IPS DF 4.7 (cell line): ENCODE measurements at regions not wholly inside any gene's neighbourhood (a gene's known extent, or its start where the extent isn't known, plus 50 kb on each side); places are given as distances from the start of the nearest gene placed in this dataset.
"Not testable (repeated sequence)": the region's sequence is repeated elsewhere in the genome, so short reads cannot be mapped to it uniquely, and the experiment has no call there.

ENCODE experiments used
- DNase-seq: peaks from one replicate; pipeline ENCODE4 v3.0.0-alpha.2; 2013; ENCODE audit warnings: low spot score; ENCODE audit errors: extremely low read depth

DNA sequence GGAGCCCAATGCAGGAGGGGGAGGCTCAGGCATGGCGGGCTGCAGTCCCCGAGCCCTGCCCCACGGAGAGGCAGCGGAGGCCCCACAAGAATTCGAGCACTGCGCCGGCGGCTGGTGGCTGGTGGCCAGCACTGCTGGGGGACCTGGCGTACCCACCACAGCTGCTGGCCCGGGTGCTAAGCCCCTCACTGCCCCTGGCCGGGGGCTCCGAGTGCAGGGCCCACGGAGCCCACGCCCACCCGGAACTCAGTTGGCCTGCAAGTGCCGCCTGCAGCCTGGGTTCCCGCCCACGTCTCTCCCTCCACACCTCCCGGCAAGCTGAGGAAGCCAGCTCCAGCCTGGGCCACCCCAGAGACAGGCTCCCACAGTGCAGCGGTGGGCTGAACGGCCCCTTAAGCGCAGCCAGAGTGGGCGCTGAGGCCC lies 780.3 kb downstream of the DTWD2 start:
- DNase-seq: no peak

DNA sequence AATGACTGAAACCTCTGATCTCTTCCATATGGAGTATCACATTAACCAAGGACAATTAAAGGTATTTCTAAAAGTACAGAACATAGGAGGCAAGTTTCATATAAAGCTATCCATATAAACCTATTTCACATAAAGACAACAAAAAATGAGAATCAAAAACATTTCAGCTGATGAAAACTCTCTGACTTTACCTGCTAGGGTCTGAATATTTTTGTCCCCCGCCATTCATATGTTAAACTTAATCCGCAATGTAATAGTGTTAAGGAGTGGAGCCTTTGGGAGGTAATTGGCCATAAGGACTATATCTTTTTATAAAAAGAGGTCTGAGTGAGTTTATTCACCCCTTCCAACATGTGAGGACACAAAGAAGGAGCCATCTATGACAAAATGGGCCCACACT lies 788.5 kb downstream of the DTWD2 start:
- DNase-seq: no peak

DNA sequence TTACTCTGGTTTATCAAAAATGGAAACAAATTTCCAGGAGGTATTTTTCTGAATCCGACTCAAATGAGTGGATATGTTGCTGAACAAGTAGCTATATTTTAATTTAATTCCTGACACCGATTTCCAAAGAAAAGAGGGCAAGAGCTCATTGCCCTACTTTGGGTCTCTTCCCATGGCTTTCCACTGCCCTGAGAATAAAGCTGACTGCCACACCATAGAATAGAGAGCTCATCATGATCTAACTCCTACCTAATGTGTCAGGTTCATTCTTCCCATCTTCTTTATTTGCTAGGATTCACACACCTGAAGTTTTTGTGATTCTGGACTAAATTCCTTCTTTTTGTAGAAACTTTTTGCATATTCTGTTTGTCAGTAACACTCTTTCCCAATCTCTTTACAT lies 792.1 kb downstream of the DTWD2 start:
- no peak for DNase-seq

DNA sequence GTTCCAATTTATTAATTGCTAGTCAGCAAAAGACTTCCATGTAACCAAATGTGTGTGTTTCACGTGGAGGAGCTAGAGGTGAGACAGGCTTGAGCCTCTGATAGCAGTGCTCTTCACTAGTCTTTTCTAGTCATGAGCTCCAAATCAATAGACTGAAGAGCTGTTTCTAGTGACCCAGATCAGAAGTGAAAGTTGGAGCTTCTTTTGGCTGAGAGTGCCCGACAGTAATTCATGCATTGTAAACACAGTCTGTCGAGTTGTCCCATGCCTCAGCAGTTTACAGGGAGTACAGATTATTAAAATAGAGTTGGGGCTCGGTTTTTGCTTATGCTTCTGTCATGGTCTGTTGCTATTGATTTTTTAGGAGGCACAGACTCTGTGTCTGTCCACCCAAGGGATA lies 793.1 kb downstream of the DTWD2 start:
- DNase-seq: no peak

DNA sequence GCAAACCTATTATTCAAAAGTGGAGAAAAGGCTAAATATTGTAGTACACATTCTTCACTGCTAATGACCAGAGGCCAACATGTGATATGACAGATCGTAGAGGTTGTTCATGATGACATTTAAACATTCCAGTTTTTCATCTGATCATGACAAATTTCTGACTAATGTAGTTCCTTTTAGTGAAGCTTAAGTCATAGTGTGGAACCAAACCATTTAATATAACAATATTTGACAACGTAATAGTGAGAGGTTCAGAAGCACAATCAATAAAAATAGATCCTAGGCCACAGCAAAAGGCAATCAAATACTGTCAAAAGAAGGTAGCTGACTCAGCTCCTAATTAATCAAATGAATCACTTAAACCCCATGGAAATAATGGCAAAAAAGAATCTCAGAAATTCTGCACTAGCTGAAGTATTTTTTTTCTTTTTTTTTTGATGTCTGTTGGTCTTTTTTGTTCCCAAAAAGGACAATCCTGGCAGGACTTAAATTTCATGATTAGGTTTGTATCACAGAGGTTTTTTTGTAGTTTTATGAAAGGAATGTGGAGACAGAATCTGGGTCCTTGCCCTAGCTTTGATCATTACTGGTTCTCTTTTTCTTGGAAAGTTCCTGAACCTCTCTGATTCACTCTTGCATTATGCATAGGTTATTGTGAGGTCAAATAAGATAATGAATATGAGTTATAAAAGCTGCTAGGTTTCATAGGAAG lies 795.0 kb downstream of the DTWD2 start:
- no peak for DNase-seq

DNA sequence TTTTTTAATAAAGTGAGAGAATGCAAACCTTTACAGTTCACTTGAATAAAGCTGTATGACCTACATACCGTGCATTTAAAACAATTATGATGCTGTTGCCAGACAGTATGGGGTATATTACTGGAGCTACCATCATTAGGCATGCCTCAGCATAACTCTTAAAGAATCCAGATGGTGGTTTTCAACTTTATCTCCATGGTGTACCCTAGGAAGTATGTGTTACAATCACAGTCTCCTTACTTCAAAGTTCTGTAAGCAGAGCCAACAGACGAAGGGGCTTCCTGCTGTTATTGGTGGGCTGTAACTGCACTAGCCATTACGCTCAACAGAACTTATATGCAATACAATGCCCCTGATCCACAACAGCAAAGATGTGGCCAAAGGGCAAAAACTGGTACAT lies 803.3 kb downstream of the DTWD2 start:
- no peak for DNase-seq

DNA sequence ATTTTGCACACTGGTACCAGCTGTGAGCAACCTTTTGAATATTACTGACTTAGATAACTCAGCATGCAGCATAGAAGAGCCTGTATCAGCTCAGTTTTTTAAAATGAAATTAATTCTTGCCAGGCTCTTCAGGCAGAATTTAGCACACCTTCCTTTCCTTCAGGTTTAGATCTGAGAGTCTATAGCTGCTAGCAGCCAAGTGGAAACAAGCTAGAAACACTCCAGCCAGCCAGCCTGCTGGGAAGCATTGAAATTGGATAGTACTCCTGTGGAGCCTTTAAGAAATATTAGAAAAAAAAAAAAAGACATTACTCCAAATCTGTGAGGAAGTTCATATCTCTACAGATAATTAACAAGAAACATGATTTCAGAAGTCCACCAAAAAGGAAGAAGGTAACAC lies 812.2 kb downstream of the DTWD2 start:
- no peak for DNase-seq

DNA sequence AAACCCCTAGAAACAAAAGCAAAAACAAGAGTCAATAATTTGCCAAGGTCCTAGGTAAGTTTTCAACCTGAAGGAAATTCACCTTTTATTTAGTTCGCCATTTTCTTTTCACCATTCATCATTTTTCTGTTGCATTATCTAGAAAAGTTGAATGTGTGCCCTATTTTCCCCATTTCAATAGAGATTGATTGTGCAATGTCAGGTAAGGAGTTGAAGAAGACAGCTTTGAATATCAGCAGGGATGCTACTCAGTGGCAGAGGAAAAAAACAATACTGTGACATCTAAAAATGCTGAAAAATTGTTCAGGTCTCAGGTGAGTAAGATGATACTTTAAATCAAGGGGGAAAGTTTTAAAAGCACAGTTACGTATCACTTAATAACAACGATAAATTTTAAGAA lies 813.7 kb downstream of the DTWD2 start:
- no peak for DNase-seq

DNA sequence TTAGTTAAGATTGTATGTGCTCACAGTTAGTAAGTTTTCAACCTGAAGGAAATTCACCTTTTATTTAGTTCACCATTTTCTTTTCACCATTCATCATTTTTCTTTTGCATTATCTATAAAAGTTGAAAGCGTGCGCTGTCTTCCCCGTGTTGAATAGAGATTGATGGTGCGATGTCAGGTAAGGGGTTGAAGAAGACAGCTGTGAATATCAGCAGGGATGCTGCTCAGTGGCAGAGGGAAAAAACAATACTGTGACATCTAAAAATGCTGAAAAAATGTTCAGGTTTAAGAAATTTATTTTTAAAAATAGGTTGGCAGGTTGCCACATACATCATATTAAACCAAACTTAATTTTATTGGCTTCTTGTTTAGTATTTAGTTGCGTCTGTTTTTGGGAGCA lies 815.0 kb downstream of the DTWD2 start:
- no peak for DNase-seq

DNA sequence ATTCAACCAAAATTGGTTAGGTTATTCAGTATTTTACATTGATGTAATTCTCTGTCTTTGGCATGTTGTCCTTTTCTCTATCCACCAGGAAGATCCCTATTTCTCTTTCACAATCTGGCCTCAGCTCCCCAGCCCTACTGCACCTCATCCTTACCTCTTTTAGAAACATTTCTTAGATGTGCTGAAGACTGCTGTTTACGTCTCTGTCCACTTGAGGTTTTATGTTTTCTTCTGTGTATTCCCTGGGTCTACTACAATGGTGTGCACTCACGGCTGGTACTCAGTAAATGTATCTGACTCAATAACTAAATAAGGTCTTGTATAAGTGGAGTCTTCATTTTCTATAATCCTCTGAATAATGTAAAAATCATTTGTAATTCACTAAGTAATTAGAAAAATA lies 822.7 kb downstream of the DTWD2 start:
- no peak for DNase-seq

DNA sequence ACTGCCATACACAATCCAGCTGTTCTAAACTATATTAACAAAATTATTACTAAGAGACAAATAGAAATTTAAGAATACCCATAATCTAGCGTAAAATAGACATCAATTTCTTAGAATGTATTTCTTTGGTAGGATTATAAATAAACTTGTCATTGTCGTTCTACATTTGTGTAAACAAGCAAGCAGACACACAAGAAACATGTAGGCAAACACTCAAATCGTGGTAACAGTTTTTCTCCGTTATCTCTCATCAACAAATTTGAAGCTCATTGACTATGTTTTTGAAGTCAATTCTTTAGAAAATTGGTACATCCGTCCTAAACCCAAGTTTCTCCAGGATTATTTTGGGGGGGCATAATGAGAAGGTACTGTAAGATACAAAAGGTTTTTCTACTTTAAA lies 832.2 kb downstream of the DTWD2 start:
- no peak for DNase-seq

DNA sequence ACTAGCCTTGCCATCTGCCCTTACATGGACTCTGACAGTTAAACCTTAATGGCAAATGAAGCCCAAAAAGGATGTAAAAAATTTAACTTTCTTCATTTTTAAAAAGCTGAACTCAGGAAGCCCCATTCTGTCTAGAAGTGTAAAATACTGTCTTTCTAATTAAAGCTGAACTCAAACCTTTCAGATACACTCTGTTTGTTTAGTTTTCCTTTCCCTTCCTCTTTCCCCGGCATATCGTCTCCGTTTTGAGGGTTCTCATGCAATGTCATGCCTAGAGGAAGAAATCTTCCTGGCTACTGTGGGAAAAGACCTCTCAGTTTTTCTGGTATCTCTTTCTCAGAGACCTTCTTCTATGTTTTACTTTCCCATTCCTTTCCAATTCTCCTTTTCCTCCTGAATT lies 841.5 kb downstream of the DTWD2 start:
- DNase-seq: no peak

DNA sequence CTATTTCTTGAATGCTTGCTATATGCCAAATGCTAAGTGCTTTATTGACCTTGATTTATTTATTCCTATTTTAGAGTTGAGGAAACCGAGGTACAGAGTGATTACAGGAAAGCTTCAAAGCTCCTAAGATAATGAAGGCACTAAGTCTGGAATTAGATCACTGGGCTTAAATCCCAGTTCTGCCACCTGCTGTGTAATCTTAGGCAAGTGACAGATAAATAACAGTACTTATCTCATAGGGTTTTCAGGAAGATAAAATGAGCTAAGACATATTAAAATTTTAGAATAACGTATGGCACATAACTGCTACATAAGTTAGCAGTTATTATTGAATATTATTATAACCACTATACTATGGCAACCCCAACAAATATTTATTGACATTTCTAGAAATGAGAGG lies 843.8 kb downstream of the DTWD2 start:
- no peak for DNase-seq

DNA sequence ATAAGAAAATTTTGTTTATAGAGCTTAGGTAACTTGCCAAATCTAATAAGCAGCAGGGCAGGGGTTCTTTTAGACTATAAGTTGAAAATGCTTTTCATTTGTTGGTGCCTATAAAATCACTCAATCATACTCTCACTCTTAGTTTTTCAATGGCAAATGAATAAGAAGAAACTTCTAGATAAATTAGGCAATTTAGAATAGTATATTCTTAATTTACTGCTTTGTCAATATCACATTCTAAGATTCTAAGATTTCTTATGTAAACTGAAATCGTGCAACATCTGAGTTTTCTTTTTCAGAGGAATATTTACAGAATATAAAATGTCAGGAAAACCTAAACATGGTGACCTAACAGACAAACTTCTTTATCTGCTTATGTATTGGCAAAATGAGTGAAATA lies 849.0 kb downstream of the DTWD2 start:
- DNase-seq: no peak

DNA sequence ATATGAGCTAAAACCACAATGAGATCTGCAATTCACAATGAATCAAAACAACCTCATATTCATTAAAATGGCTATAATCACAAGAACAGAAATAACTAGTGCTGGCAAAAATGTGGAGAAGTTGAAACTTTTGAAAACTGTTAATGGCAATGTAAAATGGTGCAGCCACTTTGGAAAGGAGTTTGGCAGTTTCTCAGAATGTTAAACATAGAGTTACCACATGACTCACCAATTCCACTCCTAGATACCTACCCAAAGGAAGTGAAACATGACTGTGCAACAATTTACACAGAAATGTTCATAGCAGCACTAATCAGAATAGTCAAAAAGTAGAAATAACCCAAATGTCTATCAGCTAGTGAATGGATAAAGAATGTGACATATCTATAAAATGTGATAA lies 862.2 kb downstream of the DTWD2 start:
- DNase-seq: no peak

DNA sequence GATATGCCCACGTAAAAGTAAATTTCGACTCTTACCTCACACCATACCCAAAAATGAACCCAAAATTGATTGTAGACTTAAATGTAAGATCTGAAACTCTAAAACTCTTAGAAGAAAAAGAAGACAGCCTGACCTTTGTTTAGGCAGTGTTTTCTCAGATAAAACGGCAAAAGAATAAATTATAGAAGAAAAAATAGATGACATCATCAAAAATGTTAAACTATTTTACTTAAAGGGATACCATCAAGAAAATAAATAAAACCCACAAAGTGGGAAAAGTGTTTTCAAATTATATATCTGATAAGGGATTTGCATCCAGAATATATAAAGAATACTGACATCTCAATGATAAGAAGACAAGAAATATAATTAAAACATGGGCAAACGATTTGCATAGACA lies 862.7 kb downstream of the DTWD2 start:
- no peak for DNase-seq

DNA sequence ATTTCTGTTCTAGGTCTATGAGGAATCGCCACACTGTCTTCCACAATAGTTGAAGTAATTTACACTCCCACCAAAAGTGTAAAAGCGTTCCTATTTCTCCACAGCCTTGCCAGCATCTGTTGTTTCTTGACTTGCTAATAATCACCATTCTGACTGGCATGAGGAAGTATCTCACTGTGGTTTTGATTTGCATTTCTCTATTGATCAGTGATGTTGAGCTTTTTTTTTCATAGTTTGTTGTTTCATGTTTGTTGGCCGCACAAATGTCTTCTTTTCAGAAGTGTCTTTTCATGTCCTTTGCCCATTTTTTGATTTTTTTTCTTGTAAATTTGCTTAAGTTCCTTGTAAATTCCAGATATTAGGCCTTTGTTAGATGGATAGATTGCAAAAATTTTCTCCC lies 867.1 kb downstream of the DTWD2 start:
- DNase-seq: no peak

DNA sequence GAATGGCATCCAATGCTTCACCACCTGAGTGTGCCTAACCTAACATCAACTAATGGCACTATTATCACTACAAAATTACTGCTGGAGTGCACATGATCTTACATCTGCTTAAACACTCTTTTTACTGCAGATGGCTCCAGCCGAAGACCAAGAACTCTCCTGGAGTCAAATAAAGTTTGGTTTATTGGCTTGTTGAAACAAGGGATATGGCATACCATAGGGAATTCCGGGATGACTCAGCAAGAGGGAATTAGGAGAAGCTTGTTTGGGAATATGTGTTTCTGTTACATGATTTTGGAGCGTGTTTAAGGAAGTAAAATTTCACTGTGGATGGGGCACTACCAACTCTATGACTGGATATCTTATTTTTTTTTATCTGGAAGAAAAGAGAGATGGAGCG lies 872.6 kb downstream of the DTWD2 start:
- no peak for DNase-seq

DNA sequence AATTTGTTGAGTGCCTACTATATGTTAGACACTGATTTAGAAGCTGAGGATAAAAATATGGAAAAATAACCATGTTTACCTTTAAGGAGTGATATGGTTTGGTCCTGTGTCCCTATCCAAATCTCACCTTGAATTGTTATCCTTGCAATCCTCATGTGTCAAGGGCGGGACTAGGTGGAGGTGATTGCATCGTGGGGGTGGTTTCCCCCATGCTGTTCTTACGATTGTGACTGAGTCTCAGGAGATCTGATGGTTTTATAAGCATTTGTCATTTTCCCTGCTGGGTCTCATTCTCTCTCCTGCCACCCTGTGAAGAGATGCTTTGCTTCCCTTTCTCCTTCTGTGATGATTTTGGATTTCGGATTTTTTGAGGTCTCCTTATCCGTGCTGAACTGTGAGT lies 876.4 kb downstream of the DTWD2 start:
- DNase-seq: no peak

DNA sequence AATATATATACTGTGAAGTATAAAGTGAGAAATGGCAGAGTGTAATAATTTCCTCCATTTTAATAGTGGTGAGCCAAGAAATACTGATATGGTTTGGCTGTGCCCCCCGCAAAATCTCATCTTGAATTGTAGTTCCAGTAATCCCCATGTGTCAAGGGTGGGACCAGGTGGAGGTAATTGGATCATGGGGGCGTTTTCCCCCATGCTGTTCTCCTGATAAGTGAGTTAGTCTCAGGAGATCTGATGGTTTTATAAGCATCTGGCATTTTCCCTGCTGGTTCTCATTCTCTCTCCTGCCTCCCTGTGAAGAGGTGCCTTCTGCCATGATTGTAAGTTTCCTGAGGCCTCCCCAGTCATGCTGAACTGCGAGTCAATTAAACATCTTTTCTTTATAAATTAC lies 881.1 kb downstream of the DTWD2 start:
- not testable (repeated sequence) for DNase-seq

DNA sequence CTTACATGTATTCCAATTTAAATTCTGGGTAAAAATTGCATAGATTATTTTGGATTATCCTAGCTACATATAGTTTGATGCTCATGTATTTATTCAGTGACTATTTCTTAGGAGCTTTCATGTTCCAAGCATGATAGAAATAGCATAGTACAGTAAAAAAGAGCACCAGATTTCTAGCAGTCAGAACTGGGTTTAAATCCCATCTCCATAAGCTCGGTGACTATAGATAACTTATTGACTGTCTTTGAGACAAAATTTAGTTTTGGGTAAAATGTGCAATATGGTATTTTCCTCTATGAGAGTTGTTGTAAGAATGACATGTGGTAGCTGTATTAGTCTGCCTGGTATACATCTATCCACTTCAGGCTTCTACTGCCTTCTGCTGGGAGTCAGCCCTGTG lies 889.6 kb downstream of the DTWD2 start:
- no peak for DNase-seq

DNA sequence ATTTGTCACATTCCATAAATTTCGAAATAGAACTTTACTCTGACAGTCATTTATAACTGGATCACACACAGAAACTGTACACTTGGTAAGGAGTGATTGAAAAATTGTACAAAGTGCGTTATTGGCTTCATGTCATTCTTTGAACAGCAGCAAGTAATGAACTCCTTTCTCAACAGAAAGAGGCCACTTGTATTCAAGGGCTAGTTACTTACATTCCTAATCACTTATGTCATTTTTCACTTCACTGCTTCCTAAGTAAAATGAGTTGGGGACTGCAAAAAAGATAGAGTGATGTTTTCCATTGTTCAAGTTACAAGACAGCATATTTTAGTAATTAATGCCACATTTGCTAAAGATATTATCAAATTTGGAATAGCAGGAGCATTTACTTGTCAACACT lies 893.2 kb downstream of the DTWD2 start:
- DNase-seq: no peak

DNA sequence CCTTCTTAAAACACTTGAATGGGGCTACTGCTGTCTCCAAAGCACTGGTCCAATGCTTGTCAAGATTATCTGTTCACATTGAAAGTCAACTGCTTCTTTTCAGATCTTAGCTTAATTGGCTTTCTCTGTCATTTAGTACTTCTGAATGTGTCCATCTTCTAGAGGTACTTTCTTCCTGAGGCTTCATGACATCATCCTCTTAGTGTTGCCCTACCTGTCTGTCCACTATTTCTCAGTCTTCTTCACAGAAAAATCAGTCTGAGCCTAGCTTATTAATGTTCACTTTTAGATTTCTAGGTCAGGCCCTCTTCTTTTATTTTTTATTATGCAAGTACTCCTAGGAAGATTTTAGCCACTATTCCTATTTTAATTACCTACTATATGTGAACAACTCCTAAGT lies 899.9 kb downstream of the DTWD2 start:
- no peak for DNase-seq

DNA sequence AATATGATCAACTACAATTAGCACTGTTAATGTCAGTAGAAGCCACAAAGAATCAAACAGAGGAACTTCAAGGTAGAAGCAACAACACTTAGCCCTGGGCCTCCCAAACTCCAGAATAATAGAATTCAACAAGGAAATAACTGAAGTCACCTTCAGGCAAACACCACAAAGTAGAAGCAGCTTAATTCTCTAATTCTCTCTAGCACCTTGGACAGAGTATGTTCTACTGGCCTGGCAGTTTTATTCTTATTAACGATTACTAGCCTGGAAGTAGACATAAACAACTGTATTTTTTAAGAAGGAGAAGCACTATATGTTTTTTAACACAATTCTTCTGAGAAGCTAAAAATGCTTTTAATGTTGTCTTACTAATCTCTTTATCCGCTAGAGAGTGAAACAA lies 911.9 kb downstream of the DTWD2 start:
- no peak for DNase-seq
